22Rv1 (cell line): ENCODE measurements at regions not wholly inside any gene's neighbourhood (a gene's known extent, or its start where the extent isn't known, plus 50 kb on each side); places are given as distances from the start of the nearest gene placed in this dataset.
"Not testable (repeated sequence)": the region's sequence is repeated elsewhere in the genome, so short reads cannot be mapped to it uniquely, and the experiment has no call there.

Source experiments
- H3K27ac ChIP-seq: fragments of 450-650 bp; 2 replicates; pipeline ENCODE4 v1.5.1; 2017
- CTCF ChIP-seq: fragments of 450-650 bp; IDR thresholded peaks from 2 replicates; pipeline ENCODE4 v1.5.1; 2017; ENCODE audit warnings: mild to moderate bottlenecking
- ZFX ChIP-seq: fragments of 450-650 bp; IDR thresholded peaks from 2 replicates; pipeline ENCODE4 v1.6.1; 2017; ENCODE audit warnings: antibody characterized with exemption, borderline replicate concordance

GRCh38 chr10:59037018-59037389, 139.4 kb upstream of the PHYHIPL start:
- H3K27ac ChIP-seq = no peak overlapping the region
- no peak for TF ChIP-seq ZFX

- H3K27ac ChIP-seq = no peak overlapping the region
- no peak for TF ChIP-seq ZFX
- TF ChIP-seq CTCF = no peak
Measured at GRCh38 chr10:59037506-59037905, 138.9 kb upstream of the PHYHIPL start.

- not testable (repeated sequence) for H3K27ac ChIP-seq
Measured at GRCh38 chr10:59043358-59043757, 133.1 kb upstream of the PHYHIPL start.

GRCh38 chr10:59047180-59047579, 129.3 kb upstream of the PHYHIPL start:
- TF ChIP-seq CTCF (no peak), ZFX (no peak)
- H3K27ac ChIP-seq = no peak overlapping the region

GRCh38 chr10:59047957-59048618, 128.4 kb upstream of the PHYHIPL start:
- no peak for TF ChIP-seq CTCF
- no peak overlapping the region for H3K27ac ChIP-seq

- H3K27ac ChIP-seq = not testable (repeated sequence)
Measured at GRCh38 chr10:59053502-59053901, 122.9 kb upstream of the PHYHIPL start.

GRCh38 chr10:59055045-59055444, 121.4 kb upstream of the PHYHIPL start:
- H3K27ac ChIP-seq = no peak overlapping the region
- TF ChIP-seq CTCF = no peak
- TF ChIP-seq ZFX = no peak

GRCh38 chr10:59057345-59057744, 119.1 kb upstream of the PHYHIPL start:
- TF ChIP-seq ZFX = no peak
- TF ChIP-seq CTCF = no peak

GRCh38 chr10:59060852-59061251, 115.6 kb upstream of the PHYHIPL start:
- TF ChIP-seq CTCF (no peak), ZFX (no peak)
- H3K27ac ChIP-seq = no peak overlapping the region

More at GRCh38 chr10:59057345-59057744, 119.1 kb upstream of the PHYHIPL start:
- H3K27ac ChIP-seq = no peak overlapping the region
